ACC112 (cell line): ENCODE measurements at regions not wholly inside any gene's neighbourhood (a gene's known extent, or its start where the extent isn't known, plus 50 kb on each side); places are given as distances from the start of the nearest gene placed in this dataset.

Source experiments
- H2AFZ ChIP-seq: fragments of 200-600 bp; sonication (generic); one replicate; pipeline ENCODE4 v1.6.0; 2017; ENCODE audit warnings: antibody characterized with exemption, low read length; ENCODE audit not compliant: unreplicated experiment
- H3K27ac ChIP-seq: fragments of 200-600 bp; sonication (generic); 2 replicates; pipeline ENCODE4 v1.5.1; 2014; ENCODE audit warnings: low read depth, mild to moderate bottlenecking, antibody characterized with exemption, low read length, moderate library complexity
- H3K27me3 ChIP-seq: fragments of 200-600 bp; sonication (generic); 2 replicates; pipeline ENCODE4 v1.6.1; 2014; ENCODE audit warnings: mild to moderate bottlenecking, antibody characterized with exemption, low read length, moderate library complexity, mixed read lengths; ENCODE audit not compliant: insufficient read depth
- H3K36me3 ChIP-seq: fragments of 200-600 bp; sonication (generic); 2 replicates; pipeline ENCODE4 v1.6.1; 2016; ENCODE audit warnings: mild to moderate bottlenecking, antibody characterized with exemption, low read length, moderate library complexity, mixed read lengths; ENCODE audit not compliant: insufficient read depth
- H3K4me1 ChIP-seq: fragments of 200-600 bp; sonication (generic); one replicate; pipeline ENCODE4 v1.6.1; 2016; ENCODE audit warnings: low read length, mixed read lengths; ENCODE audit not compliant: insufficient read depth, unreplicated experiment, control insufficient read depth
- H3K4me3 ChIP-seq: fragments of 200-600 bp; sonication (generic); 2 replicates; pipeline ENCODE4 v1.5.1; 2014; ENCODE audit warnings: mild to moderate bottlenecking, low read depth, low read length
- H3K79me2 ChIP-seq: fragments of 200-600 bp; sonication (generic); one replicate; pipeline ENCODE4 v1.6.0; 2016; ENCODE audit warnings: low read length; ENCODE audit not compliant: control insufficient read depth, unreplicated experiment, insufficient read depth

DNA sequence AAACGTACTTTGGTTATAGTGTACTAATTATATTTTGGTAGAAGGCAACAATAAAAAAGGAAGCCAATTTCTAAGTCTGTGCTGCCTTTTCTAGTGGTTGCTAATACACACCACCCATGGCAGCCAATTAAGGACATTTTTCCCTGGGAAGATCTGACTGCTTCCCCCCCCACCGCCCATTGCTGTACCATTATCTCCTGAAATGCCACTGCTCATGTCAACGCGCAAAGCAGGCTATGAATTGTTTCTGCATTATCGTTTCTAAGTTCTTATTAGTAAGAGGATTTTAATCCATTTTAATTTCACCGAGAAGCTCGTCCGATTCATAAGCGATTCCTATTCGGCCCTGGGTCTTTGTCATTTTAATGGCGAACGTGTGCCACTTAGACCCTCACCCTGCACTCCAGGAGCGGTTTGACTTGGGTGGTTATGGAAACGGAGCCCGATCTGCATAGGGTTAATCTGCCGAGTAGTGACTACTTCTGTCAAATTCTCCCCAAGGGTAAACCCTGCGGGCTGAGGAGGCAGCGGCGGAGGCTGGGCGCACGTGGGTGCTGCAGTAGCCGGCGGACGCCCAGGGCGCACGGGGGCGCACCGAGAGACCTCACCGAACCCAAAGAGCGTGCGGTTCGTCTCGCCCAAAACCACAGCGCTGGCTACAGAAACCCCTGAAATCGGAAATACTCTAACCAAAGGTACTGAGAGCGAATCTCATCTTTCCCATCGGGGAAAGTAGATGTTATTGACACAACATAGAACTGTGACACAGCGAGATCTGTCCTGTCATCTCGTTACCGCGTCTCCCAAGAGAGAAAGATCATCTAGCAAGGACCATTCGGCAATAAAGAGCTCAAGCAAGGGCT, 55.8 kb upstream of the SHC3 start:
- Histone ChIP-seq H3K36me3 (no peaks in the 10 kb centered on the region), H2AFZ (peak overlapping the region; percentile 55), H3K27me3 (peaks cover 53% of the 10 kb centered on the region), H3K79me2 (no peaks in the 10 kb centered on the region), H3K27ac (no peak overlapping the region), H3K4me1 (no peaks in the 10 kb centered on the region), H3K4me3 (peak overlapping the region; percentile 63)

DNA sequence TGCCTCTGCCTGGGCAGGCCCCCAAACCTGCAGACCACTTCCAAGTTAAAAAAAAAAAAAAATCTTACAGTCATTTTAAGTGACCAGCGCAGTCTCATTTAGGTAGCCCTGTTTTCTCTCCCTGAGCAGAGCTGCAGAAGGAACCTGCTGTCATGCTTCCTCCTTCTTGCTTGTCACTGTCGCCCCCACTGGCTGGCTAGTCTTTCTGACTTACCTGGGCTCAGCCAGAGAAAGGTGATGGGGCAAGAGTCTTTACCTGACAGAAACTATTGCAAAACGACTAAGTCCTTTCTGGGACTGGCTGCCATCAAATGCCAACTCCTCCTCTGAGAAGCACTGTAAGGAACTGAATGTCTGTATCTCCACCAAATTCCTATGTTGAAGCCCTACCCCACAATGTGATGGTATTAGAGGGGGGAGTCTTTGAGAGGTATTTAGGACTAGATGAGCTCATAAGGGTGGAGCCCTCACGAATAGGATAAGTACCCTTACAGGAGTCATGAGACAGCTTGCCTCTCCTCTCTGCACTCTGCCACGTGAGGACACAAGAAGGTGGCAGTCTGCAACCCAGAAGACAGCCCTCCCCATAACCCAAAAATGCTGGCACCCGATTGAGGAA, 58.4 kb upstream of the SHC3 start:
- Histone ChIP-seq H3K4me3 (no peak overlapping the region), H3K79me2 (no peaks in the 10 kb centered on the region), H3K27ac (no peak overlapping the region), H3K4me1 (no peaks in the 10 kb centered on the region), H2AFZ (no peak overlapping the region), H3K27me3 (peaks cover 48% of the 10 kb centered on the region), H3K36me3 (no peaks in the 10 kb centered on the region)

DNA sequence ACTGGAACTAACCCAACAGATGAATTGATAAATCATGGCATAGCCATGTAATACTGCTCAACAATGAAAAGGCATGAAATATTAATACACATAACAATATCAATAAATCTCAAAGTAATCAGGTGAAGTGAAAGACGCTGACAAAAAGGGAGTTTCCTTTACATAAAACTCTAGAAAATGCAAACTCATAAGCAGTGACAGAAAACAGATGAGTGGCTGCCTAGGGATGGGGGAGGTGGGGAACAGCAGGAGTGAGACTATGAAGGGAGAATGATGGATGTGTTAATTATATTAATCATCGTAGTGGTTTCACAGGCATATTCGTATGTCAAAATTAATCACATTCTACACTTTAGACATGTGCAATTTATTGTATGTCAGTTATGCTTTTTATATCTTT, 59.8 kb upstream of the SHC3 start:
- Histone ChIP-seq H3K27ac (no peak overlapping the region), H3K27me3 (peaks cover 39% of the 10 kb centered on the region), H3K4me1 (no peaks in the 10 kb centered on the region), H3K4me3 (no peak overlapping the region), H2AFZ (no peak overlapping the region), H3K79me2 (no peaks in the 10 kb centered on the region), H3K36me3 (no peaks in the 10 kb centered on the region)

DNA sequence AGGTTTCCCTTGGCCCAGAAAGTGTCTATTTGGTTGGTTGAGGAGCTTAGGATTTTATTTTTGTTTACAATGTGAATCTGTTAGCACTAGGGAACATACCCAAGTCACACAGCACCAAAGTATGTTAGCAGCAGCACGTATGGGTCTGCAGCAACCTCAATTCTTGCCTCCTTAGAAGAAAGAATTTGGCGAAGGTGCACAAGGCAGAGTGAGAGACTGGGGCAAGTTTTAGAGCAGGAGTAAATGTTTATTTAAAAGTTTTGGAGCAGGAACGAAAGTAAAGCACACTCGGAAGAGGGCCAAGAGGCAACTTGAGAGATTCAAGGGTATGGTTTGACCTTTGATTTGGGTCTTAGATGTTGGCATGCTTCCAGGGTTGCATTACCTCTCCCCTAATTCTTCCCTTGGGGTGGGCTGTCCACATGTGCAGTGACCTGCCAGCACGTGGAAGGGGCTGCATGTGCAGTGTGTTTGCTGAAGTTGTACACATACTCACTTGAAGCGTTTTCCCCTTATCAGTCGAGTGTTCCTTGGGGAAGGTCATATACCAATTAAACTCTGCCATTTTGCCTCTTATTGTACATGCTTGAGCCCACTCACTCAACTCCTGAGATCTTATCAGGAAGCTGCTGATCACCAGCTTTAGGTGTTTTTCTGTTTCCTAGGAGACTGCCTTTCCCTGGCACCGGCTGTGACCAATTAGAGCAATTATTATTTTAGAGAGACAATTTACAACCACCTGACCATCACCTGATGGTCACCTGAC, 64.9 kb upstream of the SHC3 start:
- Histone ChIP-seq H3K27me3 (0 out of 2 replicates have a peak, but pooled peaks cover 4% of the 10 kb centered on the region), H3K4me1 (no peaks in the 10 kb centered on the region), H2AFZ (no peak overlapping the region)

DNA sequence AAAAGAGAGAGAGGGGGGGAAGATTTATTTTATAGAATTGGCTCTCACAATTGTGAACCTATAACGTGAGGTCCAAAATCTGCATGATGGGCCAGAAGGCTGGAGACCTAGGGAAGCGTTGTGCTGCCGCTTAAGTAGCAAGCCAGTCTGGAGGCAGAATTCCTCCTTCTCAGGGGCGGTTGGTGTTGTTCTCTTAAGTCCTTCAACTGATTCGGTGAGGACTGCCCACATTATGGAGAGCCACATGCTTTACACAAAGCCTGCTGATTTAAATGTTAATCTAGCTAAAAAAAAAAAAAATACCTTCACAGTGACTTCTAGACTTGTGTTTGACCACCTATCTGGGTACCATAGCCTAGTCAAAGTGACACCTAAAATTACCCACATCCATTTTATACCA, 64.2 kb upstream of the CKS2 start:
- Histone ChIP-seq H2AFZ (no peak overlapping the region), H3K79me2 (no peaks in the 10 kb centered on the region), H3K4me1 (no peaks in the 10 kb centered on the region), H3K4me3 (no peak overlapping the region), H3K27ac (no peak overlapping the region), H3K36me3 (no peaks in the 10 kb centered on the region), H3K27me3 (0 out of 2 replicates have a peak, but pooled peaks cover 8% of the 10 kb centered on the region)

More for the DNA sequence above, 64.9 kb upstream of the SHC3 start:
- Histone ChIP-seq H3K36me3 (no peaks in the 10 kb centered on the region), H3K4me3 (no peak overlapping the region), H3K79me2 (no peaks in the 10 kb centered on the region), H3K27ac (no peak overlapping the region)

DNA sequence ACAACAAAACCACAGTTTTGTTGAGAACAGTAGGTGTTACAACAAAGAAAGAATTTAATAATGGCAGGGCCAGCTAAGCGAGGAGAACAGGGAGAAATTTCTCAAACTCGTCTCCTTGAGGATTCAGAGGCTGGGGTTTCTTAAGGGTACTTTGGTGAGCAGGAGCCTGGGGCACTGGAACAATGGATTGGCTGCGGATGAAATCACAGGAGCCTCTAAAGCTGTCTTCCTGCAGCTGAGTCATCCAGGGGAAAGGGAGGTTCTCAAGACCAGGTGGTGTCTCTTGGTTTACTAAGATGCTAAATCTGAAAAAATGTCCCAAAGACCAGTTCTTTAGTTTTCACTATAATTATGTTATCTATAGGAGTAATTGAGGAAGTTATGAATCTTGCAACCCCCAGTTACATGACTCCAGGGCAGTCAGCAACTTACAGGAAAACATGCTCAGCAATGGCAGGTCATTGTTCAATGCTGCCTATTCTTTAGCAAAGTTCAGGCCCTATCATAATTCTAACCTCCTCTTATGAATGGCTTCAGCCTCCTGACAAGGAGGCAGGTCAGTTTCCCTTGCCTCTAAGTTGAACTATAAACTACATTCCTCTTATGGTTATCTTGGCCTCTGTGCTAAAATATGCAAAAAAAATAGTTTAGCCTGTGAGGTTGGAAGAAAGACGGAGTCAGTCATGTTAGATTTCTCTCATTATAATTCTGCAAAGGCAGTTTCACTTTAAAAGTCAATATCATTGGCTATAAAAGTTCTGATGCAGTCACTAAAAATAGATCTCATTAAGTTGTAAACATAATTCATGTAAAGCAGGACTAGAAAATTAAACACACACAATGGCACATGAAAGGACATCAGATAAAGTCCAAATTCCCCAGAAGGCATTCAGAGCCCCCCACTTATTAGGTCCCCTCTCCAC, 63.3 kb upstream of the CKS2 start:
- H3K4me3 ChIP-seq = no peak overlapping the region
- no peak overlapping the region for H2AFZ ChIP-seq
- H3K36me3 ChIP-seq = no peaks in the 10 kb centered on the region
- no peak overlapping the region for H3K27ac ChIP-seq
- H3K79me2 ChIP-seq = no peaks in the 10 kb centered on the region
- H3K4me1 ChIP-seq = no peaks in the 10 kb centered on the region
- 0 out of 2 replicates have a peak, but pooled peaks cover 8% of the 10 kb centered on the region for H3K27me3 ChIP-seq

DNA sequence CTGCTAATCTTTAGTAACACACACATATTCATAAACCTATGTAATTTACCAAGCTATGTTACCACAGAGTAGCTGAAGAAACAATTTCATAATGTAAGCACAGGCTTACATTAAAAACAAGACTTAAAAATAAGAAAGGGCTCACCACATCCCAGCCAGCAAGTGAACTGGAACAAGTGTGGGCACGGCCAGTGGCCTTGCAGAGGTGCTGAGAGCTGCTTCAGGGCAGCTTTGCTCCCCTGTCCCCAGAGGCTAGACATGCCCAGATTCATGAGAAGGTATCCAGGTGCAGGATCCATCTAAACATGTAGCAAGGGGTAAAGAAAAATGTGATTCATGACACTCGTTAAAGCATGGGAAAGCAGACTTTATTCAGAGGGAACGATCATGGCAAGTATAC, 62.0 kb upstream of the CKS2 start:
- no peaks in the 10 kb centered on the region for H3K36me3 ChIP-seq
- no peak overlapping the region for H2AFZ ChIP-seq
- H3K27me3 ChIP-seq = 0 out of 2 replicates have a peak, but pooled peaks cover 8% of the 10 kb centered on the region
- H3K4me1 ChIP-seq = no peaks in the 10 kb centered on the region
- no peak overlapping the region for H3K4me3 ChIP-seq
- H3K79me2 ChIP-seq = no peaks in the 10 kb centered on the region
- no peak overlapping the region for H3K27ac ChIP-seq

DNA sequence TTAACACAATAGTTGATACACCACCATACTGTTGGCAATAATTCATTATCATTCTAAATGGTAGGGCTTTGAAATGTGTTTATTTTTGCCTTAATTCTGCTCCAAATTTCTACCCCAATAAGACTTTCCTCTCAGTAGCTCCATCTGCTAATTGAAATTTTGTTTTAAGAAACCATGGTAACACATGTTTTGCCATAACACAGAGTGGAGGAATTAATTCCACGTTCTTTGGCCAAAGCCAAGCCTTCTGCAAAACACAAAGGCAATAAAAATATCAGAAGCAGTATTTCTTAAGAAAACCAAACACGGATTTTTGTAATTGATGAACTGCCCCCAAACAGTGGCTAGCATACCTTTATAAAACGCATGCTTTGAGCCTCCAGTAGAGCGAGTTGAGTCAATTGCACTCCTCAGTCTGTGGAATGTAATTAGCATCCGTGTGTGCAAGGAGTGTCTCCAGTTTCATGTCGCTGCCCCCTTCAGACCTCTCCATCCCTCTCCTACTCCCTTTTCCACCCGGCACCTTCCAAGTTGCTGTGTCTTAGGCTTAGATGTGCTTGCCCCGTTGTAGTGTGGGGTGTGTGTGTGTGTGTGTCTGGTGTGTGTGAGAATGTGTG, 58.2 kb upstream of the CKS2 start:
- no peak overlapping the region for H3K27ac ChIP-seq

DNA sequence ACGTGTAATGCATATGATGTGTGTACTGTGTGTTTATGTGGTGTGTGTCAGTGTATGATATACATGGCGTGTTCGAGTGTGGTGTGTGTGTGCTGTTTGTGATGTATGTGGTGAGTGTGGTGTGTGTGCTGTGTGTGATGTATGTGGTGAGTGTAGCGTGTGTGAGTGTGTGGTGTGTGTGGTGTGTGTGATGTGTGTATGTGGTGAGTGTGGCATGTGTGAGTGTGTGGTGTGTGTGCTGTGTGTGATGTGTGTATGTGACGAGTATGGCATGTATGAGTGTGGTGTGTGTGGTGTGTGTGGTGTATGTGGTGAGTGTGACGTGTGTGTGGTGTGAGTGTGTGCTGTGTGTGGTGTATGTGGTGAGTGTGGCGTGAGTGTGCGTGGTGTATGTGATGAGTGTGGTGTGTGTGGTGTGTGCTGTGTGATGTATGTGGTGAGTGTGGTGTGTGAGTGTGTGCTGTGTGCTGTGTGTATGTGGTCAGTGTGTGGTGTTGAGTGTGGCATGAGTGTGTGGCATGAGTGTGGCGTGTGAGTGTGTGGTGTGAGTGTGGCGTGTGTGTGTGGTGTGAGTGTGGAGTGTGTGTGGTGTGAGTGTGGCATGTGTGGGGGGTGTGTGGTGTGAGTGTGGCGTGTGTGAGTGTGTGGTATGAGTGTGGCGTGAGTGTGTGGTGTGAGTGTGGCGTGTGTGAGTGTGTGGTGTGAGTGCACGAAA, 56.8 kb upstream of the CKS2 start:
- no peaks in the 10 kb centered on the region for H3K79me2 ChIP-seq
- H3K27ac ChIP-seq = no peak overlapping the region
- no peaks in the 10 kb centered on the region for H3K36me3 ChIP-seq
- H3K4me1 ChIP-seq = no peaks in the 10 kb centered on the region
- H2AFZ ChIP-seq = no peak overlapping the region
- H3K4me3 ChIP-seq = no peak overlapping the region
- H3K27me3 ChIP-seq = 0 out of 2 replicates have a peak, but pooled peaks cover 4% of the 10 kb centered on the region

More for the DNA sequence above, 58.2 kb upstream of the CKS2 start:
- no peaks in the 10 kb centered on the region for H3K36me3 ChIP-seq
- H3K4me3 ChIP-seq = no peak overlapping the region
- H3K4me1 ChIP-seq = no peaks in the 10 kb centered on the region
- 0 out of 2 replicates have a peak, but pooled peaks cover 8% of the 10 kb centered on the region for H3K27me3 ChIP-seq
- no peaks in the 10 kb centered on the region for H3K79me2 ChIP-seq
- no peak overlapping the region for H2AFZ ChIP-seq
